Tibial nerve (tissue), 4 donors: ENCODE measurements at regions not wholly inside any gene's neighbourhood (a gene's known extent, or its start where the extent isn't known, plus 50 kb on each side); places are given as distances from the start of the nearest gene placed in this dataset.

Source experiments
- DNase-seq, 2 donors: peaks; one replicate each; pipeline ENCODE4 v3.0.0-alpha.2; 2019; ENCODE audit warnings: low spot score in 2 of 2
- H3K27ac ChIP-seq, 4 donors: fragments of 200-600 bp; sonication (generic) in 3 of 4; one replicate each; pipeline ENCODE4 v1.5.1; 2017 to 2019; ENCODE audit warnings: mild to moderate bottlenecking in 1 of 4
- H3K27me3 ChIP-seq, 2 donors: fragments of 200-600 bp; sonication (generic) in 1 of 2; one replicate each; pipeline versions ENCODE4 v1.5.1 to v1.6.0; 2017 to 2019
- H3K36me3 ChIP-seq, 3 donors: fragments of 200-600 bp; sonication (generic); one replicate each; pipeline ENCODE4 v1.5.1; 2018 to 2019
- H3K4me1 ChIP-seq, 4 donors: fragments of 200-600 bp; sonication (generic) in 3 of 4; one replicate each; pipeline ENCODE4 v1.5.1; 2017 to 2019
- H3K4me3 ChIP-seq, 4 donors: fragments of 200-600 bp; sonication (generic) in 3 of 4; one replicate each; pipeline ENCODE4 v1.5.1; 2017 to 2019; ENCODE audit warnings: mild to moderate bottlenecking in 1 of 4, moderate library complexity in 1 of 4
- H3K9me3 ChIP-seq, 4 donors: fragments of 200-600 bp; sonication (generic) in 3 of 4; one replicate each; pipeline ENCODE4 v1.5.1; 2017 to 2019
- EP300 ChIP-seq, 2 donors: sonication (generic); formaldehyde crosslinking; IDR thresholded peaks; one replicate each; pipeline ENCODE4 v1.6.1; 2017; ENCODE audit warnings: antibody characterized with exemption in 2 of 2, mild to moderate bottlenecking in 1 of 2
- POLR2A ChIP-seq, 2 donors: fragments of 450-650 bp; IDR thresholded peaks; one replicate each; pipeline ENCODE4 v1.6.1; 2017; ENCODE audit warnings: antibody characterized with exemption in 2 of 2, mild to moderate bottlenecking in 2 of 2, moderate library complexity in 2 of 2
- WGBS, 2 donors: methylation state at CpG; one replicate each; pipeline ENCODE4 v1.1.5; 2018; 5-methylcytosine and 5-hydroxymethylcytosine counted together
- TF ChIP-seq, protein P1 (sequence below), 5 experiments: fragments of 200-600 bp in 3 of 5; fragments of 450-650 bp in 2 of 5; sonication (generic) in 3 of 5; IDR thresholded peaks; one replicate each; pipeline ENCODE4 v1.5.1; 2016 to 2019; ENCODE audit warnings: antibody characterized with exemption in 5 of 5, mild to moderate bottlenecking in 3 of 5, moderate library complexity in 2 of 5

- Histone ChIP-seq H3K27me3 (no peaks in the 10 kb centered on the region), H3K27ac (no peak overlapping the region), H3K36me3 (no peaks in the 10 kb centered on the region), H3K4me3 (no peak overlapping the region), H3K9me3 (peaks cover 0 to 14% (median 0%) of the 10 kb centered on the region in 4 donors), H3K4me1 (no peaks in the 10 kb centered on the region)
- DNase-seq, result no peak
- WGBS, 2 donors, result 0% methylated on average over 1 of the region's 1 CpG
- TF ChIP-seq POLR2A (IDR thresholded peaks at IDR 0.05), result no peak
- TF ChIP-seq, protein P1, sequence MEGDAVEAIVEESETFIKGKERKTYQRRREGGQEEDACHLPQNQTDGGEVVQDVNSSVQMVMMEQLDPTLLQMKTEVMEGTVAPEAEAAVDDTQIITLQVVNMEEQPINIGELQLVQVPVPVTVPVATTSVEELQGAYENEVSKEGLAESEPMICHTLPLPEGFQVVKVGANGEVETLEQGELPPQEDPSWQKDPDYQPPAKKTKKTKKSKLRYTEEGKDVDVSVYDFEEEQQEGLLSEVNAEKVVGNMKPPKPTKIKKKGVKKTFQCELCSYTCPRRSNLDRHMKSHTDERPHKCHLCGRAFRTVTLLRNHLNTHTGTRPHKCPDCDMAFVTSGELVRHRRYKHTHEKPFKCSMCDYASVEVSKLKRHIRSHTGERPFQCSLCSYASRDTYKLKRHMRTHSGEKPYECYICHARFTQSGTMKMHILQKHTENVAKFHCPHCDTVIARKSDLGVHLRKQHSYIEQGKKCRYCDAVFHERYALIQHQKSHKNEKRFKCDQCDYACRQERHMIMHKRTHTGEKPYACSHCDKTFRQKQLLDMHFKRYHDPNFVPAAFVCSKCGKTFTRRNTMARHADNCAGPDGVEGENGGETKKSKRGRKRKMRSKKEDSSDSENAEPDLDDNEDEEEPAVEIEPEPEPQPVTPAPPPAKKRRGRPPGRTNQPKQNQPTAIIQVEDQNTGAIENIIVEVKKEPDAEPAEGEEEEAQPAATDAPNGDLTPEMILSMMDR (IDR thresholded peaks at IDR 0.05), result no peak
Measured at GRCh38 chr6:95263840-95264239, 313.5 kb upstream of the MANEA start.

- H3K4me3 ChIP-seq, result no peak overlapping the region
- WGBS, 2 donors, result 78 to 87% methylated on average over 4 of the region's 4 CpGs
- no peak for DNase-seq
- H3K36me3 ChIP-seq, result no peaks in the 10 kb centered on the region
- no peak overlapping the region for H3K27ac ChIP-seq
- H3K27me3 ChIP-seq, result no peaks in the 10 kb centered on the region
- peaks cover 0 to 10% (median 0%) of the 10 kb centered on the region in 4 donors for H3K9me3 ChIP-seq
- H3K4me1 ChIP-seq, result no peaks in the 10 kb centered on the region
- TF ChIP-seq EP300 (IDR thresholded peaks at IDR 0.05), result no peak
Measured at GRCh38 chr6:95266537-95267258, 310.6 kb upstream of the MANEA start.

DNA sequence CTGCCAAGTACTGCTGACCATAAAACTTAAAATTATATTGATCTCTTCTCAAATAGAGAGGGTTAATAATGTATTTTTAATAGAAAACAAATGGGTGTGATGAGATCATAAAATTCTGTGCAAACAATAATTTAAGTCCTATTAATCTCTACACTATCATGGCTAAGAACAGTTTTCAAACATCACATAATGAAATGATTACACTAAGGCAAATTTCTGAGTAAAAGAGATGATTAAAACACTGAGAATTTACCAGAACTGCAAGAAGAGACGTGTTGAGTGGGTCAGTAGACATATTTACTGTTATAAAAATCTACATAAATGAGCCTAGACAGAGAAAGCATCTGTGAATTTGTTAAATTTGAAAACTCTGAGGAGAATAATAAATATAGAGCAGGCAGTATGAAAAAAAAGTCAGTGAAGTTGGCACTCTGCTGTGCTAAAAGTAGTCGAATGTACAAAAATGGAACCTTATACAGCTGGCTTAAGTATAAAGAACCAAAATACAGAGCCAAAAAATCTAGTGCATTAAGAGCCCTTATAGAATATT lies 302.6 kb upstream of the MANEA start:
- no peak overlapping the region for H3K27ac ChIP-seq
- H3K9me3 ChIP-seq, result no peaks in the 10 kb centered on the region
- no peaks in the 10 kb centered on the region for H3K27me3 ChIP-seq
- no peak for DNase-seq
- TF ChIP-seq POLR2A (IDR thresholded peaks at IDR 0.05) (no peak), EP300 (IDR thresholded peaks at IDR 0.05) (no peak)
- TF ChIP-seq, protein P1 (IDR thresholded peaks at IDR 0.05), result no peak
- no peaks in the 10 kb centered on the region for H3K4me1 ChIP-seq
- H3K4me3 ChIP-seq, result no peak overlapping the region
- no peaks in the 10 kb centered on the region for H3K36me3 ChIP-seq
- 30 to 45% methylated on average over 2 of the region's 2 CpGs for WGBS, 2 donors

DNA sequence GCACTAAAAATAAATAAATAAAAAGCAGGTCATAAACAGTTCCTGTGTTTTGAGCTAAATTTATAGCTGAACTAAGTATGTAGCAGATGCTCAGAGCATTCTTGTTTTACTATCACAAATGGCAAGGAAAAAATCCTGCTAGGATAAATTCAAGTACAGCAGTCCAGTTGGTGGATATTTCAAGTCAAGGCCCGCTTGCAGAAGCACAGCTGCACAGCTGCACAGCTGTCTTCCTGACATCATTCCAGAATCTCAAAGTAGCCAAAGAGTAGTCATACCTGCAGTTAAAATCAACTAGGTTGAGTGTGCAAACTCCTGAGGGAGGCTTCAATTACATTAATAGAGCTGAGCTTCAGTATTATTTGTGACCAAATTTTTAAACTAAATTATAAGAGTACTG lies 297.7 kb upstream of the MANEA start:
- H3K27ac ChIP-seq, result no peak overlapping the region
- no peaks in the 10 kb centered on the region for H3K4me1 ChIP-seq
- TF ChIP-seq, protein P1 (IDR thresholded peaks at IDR 0.05), result no peak
- TF ChIP-seq POLR2A (IDR thresholded peaks at IDR 0.05) (no peak), EP300 (IDR thresholded peaks at IDR 0.05) (no peak)
- no peaks in the 10 kb centered on the region for H3K36me3 ChIP-seq
- no peak for DNase-seq
- WGBS, 2 donors, result 76% methylated on average over 1 of the region's 1 CpG
- no peak overlapping the region for H3K4me3 ChIP-seq
- H3K9me3 ChIP-seq, result no peaks in the 10 kb centered on the region
- H3K27me3 ChIP-seq, result no peaks in the 10 kb centered on the region

DNA sequence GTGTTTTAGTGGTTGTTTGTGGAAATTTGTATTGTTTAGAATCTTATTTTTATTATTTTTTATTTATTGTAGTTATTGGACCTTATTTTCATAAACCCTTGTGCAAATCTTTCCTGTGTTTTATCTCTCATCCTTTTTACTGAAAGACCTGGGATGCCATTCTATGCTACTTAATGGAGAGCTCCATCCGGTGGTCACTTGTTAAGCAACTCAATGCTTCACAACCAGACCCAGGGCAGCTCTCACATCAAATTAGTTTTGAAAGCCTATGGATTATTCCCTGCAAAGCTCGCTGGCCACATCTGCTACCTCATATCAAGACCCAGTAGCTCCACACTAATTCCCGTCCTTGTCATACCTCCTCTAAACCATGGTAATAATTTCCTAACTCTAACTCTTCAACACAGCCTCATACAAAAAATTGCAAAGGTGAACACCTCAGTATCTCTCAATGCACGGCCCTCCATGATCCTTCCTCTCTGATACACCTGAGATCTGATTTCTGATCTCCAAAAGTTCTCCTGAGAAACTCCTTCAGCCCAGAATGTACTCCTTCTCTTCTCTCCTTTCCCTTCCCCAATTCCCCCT lies 296.6 kb upstream of the MANEA start:
- no peaks in the 10 kb centered on the region for H3K9me3 ChIP-seq
- TF ChIP-seq, protein P1 (IDR thresholded peaks at IDR 0.05), result peak in 1 of 5 experiments; percentile 6
- TF ChIP-seq EP300 (IDR thresholded peaks at IDR 0.05), result no peak
- no peaks in the 10 kb centered on the region for H3K4me1 ChIP-seq
- WGBS, 2 donors, result 58 to 68% methylated on average over 4 of the region's 4 CpGs
- H3K27me3 ChIP-seq, result no peaks in the 10 kb centered on the region
- no peak overlapping the region for H3K4me3 ChIP-seq
- DNase-seq, result peak in 1 of 2 donors; percentile 8
- H3K36me3 ChIP-seq, result no peaks in the 10 kb centered on the region
- H3K27ac ChIP-seq, result no peak overlapping the region
